ENCODE measurements at regions not wholly inside any gene's neighbourhood (a gene's known extent, or its start where the extent isn't known, plus 50 kb on each side); places are given as distances from the start of the nearest gene placed in this dataset.

DNA sequence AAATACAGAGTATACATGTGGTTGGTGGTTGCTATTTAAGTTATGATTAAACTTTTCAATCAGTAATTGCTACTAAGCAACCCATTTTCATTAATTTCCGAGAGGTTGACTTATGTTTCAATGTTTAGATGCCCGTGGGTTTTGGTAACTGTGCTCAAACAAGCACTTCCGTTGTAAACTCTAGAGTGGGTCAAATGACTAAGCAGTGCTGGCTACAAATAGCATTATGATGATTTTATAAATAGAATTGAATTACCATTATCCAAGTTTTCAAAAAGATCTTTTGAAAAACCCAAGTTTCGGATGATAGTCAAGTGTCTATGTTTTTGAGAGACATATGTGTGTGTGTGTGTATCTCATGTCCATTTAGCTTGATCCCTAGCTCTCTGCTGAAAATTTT lies 2369.4 kb upstream of the ACO1 start:
- TF ChIP-seq CTCF (IDR thresholded peaks at IDR 0.05; ENCODE audit: low read length) (no peak), EZH2 (optimal IDR thresholded peaks at IDR 0.05; ENCODE audit: low read depth, low read length) (no peak), EZH2phosphoT487 (IDR thresholded peaks at IDR 0.05; ENCODE audit: low read length) (no peak)
